ENCODE measurements at regions not wholly inside any gene's neighbourhood (a gene's known extent, or its start where the extent isn't known, plus 50 kb on each side); places are given as distances from the start of the nearest gene placed in this dataset.

GRCh38 chr11:123253911-123254310 lies 58.9 kb upstream of the CLMP start:
- no peak for DNase-seq (ENCODE audit: low read depth, low spot score)
- TF ChIP-seq EZH2 (IDR thresholded peaks at IDR 0.05) (no peak), POLR2AphosphoS5 (IDR thresholded peaks at IDR 0.05; ENCODE audit: borderline replicate concordance, low read depth, low read length) (no peak), FOXP2 (optimal IDR thresholded peaks at IDR 0.05; ENCODE audit: control extremely low read depth, extremely low read length, insufficient read depth) (no peak)
- Histone ChIP-seq H3K27ac (no peak overlapping the region), H3K4me3 (no peak overlapping the region), H3K36me3 (ENCODE audit: insufficient read depth, low read length) (no peaks in the 10 kb centered on the region), H3K9ac (ENCODE audit: insufficient read length) (no peak overlapping the region), H3K9me3 (ENCODE audit: low read depth, low read length) (no peaks in the 10 kb centered on the region)

GRCh38 chr11:123253223-123253622 lies 58.2 kb upstream of the CLMP start:
- no peaks in the 10 kb centered on the region for H3K9me3 ChIP-seq (ENCODE audit: low read depth, low read length)
- no peak overlapping the region for H3K9ac ChIP-seq (ENCODE audit: insufficient read length)
- no peak overlapping the region for H3K27ac ChIP-seq
- no peak for DNase-seq (ENCODE audit: low read depth, low spot score)
- H3K4me3 ChIP-seq = no peak overlapping the region
- TF ChIP-seq FOXP2 (optimal IDR thresholded peaks at IDR 0.05; ENCODE audit: control extremely low read depth, extremely low read length, insufficient read depth) = no peak
- H3K36me3 ChIP-seq (ENCODE audit: insufficient read depth, low read length) = no peaks in the 10 kb centered on the region

GRCh38 chr11:123251657-123252344 lies 56.8 kb upstream of the CLMP start:
- Histone ChIP-seq H3K9me3 (ENCODE audit: low read depth, low read length) (no peaks in the 10 kb centered on the region), H3K36me3 (ENCODE audit: insufficient read depth, low read length) (no peaks in the 10 kb centered on the region), H3K4me3 (no peak overlapping the region), H3K27ac (peak overlapping the region; percentile 31; the same call in 1 of the 2 replicates), H3K9ac (ENCODE audit: insufficient read length) (no peak overlapping the region)
- TF ChIP-seq POLR2AphosphoS5 (IDR thresholded peaks at IDR 0.05; ENCODE audit: borderline replicate concordance, low read depth, low read length) = no peak
- no peak for TF ChIP-seq EZH2 (IDR thresholded peaks at IDR 0.05)
- no peak for TF ChIP-seq FOXP2 (optimal IDR thresholded peaks at IDR 0.05; ENCODE audit: control extremely low read depth, extremely low read length, insufficient read depth)
- no peak for DNase-seq (ENCODE audit: low read depth, low spot score)

GRCh38 chr11:123250892-123251656 lies 56.0 kb upstream of the CLMP start:
- Histone ChIP-seq H3K36me3 (ENCODE audit: insufficient read depth, low read length) (no peaks in the 10 kb centered on the region), H3K27ac (0 out of 2 replicates have a peak overlapping the region, but pooled peaks have one; percentile 31), H3K9ac (ENCODE audit: insufficient read length) (no peak overlapping the region), H3K4me3 (no peak overlapping the region), H3K9me3 (ENCODE audit: low read depth, low read length) (no peaks in the 10 kb centered on the region)
- DNase-seq (ENCODE audit: low read depth, low spot score) = no peak
- no peak for TF ChIP-seq POLR2AphosphoS5 (IDR thresholded peaks at IDR 0.05; ENCODE audit: borderline replicate concordance, low read depth, low read length)
- TF ChIP-seq FOXP2 (optimal IDR thresholded peaks at IDR 0.05; ENCODE audit: control extremely low read depth, extremely low read length, insufficient read depth) = no peak
- no peak for TF ChIP-seq EZH2 (IDR thresholded peaks at IDR 0.05)

GRCh38 chr11:123249354-123249753 lies 54.3 kb upstream of the CLMP start:
- DNase-seq (ENCODE audit: low read depth, low spot score) = no peak
- no peaks in the 10 kb centered on the region for H3K9me3 ChIP-seq (ENCODE audit: low read depth, low read length)
- H3K27ac ChIP-seq = no peak overlapping the region
- no peak overlapping the region for H3K4me3 ChIP-seq
- H3K36me3 ChIP-seq (ENCODE audit: insufficient read depth, low read length) = no peaks in the 10 kb centered on the region
- no peak for TF ChIP-seq EZH2 (IDR thresholded peaks at IDR 0.05)
- TF ChIP-seq FOXP2 (optimal IDR thresholded peaks at IDR 0.05; ENCODE audit: control extremely low read depth, extremely low read length, insufficient read depth) = no peak
- no peak for TF ChIP-seq POLR2AphosphoS5 (IDR thresholded peaks at IDR 0.05; ENCODE audit: borderline replicate concordance, low read depth, low read length)
- H3K9ac ChIP-seq (ENCODE audit: insufficient read length) = no peak overlapping the region

- Histone ChIP-seq H3K4me3 (no peak overlapping the region), H3K36me3 (ENCODE audit: insufficient read depth, low read length) (no peaks in the 10 kb centered on the region), H3K27ac (no peak overlapping the region), H3K9ac (ENCODE audit: insufficient read length) (no peak overlapping the region), H3K9me3 (ENCODE audit: low read depth, low read length) (no peaks in the 10 kb centered on the region)
- TF ChIP-seq EZH2 (IDR thresholded peaks at IDR 0.05) (no peak), POLR2AphosphoS5 (IDR thresholded peaks at IDR 0.05; ENCODE audit: borderline replicate concordance, low read depth, low read length) (no peak), FOXP2 (optimal IDR thresholded peaks at IDR 0.05; ENCODE audit: control extremely low read depth, extremely low read length, insufficient read depth) (no peak)
- no peak for DNase-seq (ENCODE audit: low read depth, low spot score)
These were observed 52.8 kb upstream of the CLMP start for GRCh38 chr11:123247813-123248379.

GRCh38 chr11:123247496-123247799 lies 52.4 kb upstream of the CLMP start:
- DNase-seq (ENCODE audit: low read depth, low spot score) = no peak
- Histone ChIP-seq H3K4me3 (peak overlapping the region; percentile 68), H3K36me3 (ENCODE audit: insufficient read depth, low read length) (no peaks in the 10 kb centered on the region), H3K27ac (no peak overlapping the region), H3K9me3 (ENCODE audit: low read depth, low read length) (no peaks in the 10 kb centered on the region), H3K9ac (ENCODE audit: insufficient read length) (no peak overlapping the region)
- TF ChIP-seq EZH2 (IDR thresholded peaks at IDR 0.05) = no peak
- TF ChIP-seq FOXP2 (optimal IDR thresholded peaks at IDR 0.05; ENCODE audit: control extremely low read depth, extremely low read length, insufficient read depth) = no peak
- no peak for TF ChIP-seq POLR2AphosphoS5 (IDR thresholded peaks at IDR 0.05; ENCODE audit: borderline replicate concordance, low read depth, low read length)

- no peaks in the 10 kb centered on the region for H3K36me3 ChIP-seq (ENCODE audit: insufficient read depth, low read length)
- H3K9ac ChIP-seq (ENCODE audit: insufficient read length) = peak overlapping the region; percentile 37
- H3K9me3 ChIP-seq (ENCODE audit: low read depth, low read length) = no peaks in the 10 kb centered on the region
- no peak for TF ChIP-seq POLR2AphosphoS5 (IDR thresholded peaks at IDR 0.05; ENCODE audit: borderline replicate concordance, low read depth, low read length)
- TF ChIP-seq FOXP2 (optimal IDR thresholded peaks at IDR 0.05; ENCODE audit: control extremely low read depth, extremely low read length, insufficient read depth) = no peak
- no peak for TF ChIP-seq EZH2 (IDR thresholded peaks at IDR 0.05)
- DNase-seq (ENCODE audit: low read depth, low spot score) = peak; percentile 50
- H3K27ac ChIP-seq = no peak overlapping the region
- H3K4me3 ChIP-seq = peak overlapping the region; percentile 68
These were observed 51.9 kb upstream of the CLMP start for GRCh38 chr11:123246749-123247495.

All from SK-N-MC (cell line).